ENCODE measurements at regions not wholly inside any gene's neighbourhood (a gene's known extent, or its start where the extent isn't known, plus 50 kb on each side); places are given as distances from the start of the nearest gene placed in this dataset.
"Not testable (repeated sequence)": the region's sequence is repeated elsewhere in the genome, so short reads cannot be mapped to it uniquely, and the experiment has no call there.

- no peak for DNase-seq
Observed at GRCh38 chr3:151675858-151676615, 57.7 kb upstream of the AADACL2 start.

GRCh38 chr3:151673974-151674373 is 59.8 kb upstream of the AADACL2 start:
- no peak for DNase-seq

- DNase-seq = not testable (repeated sequence)
Observed at GRCh38 chr3:151667762-151668161, 66.0 kb upstream of the AADACL2 start.

GRCh38 chr3:151660885-151661284 is 72.8 kb upstream of the AADACL2 start:
- peak in 1 of 2 donors; percentile 33 for DNase-seq

- no peak for DNase-seq
Observed at GRCh38 chr3:151644986-151645385, 88.7 kb upstream of the AADACL2 start.

- no peak for DNase-seq
Observed at GRCh38 chr3:151644020-151644620, 89.6 kb upstream of the AADACL2 start.

GRCh38 chr3:151639418-151639740 is 94.3 kb upstream of the AADACL2 start:
- DNase-seq = peak in 1 of 2 donors; percentile 48

GRCh38 chr3:151638555-151639417 is 94.9 kb upstream of the AADACL2 start:
- peak in 1 of 2 donors; percentile 16 for DNase-seq

- no peak for DNase-seq
Observed at GRCh38 chr3:151635905-151636304, 97.8 kb upstream of the AADACL2 start.

- no peak for DNase-seq
Observed at GRCh38 chr3:151631946-151632345, 101.8 kb upstream of the AADACL2 start.

- peak; percentile 75 to 81 for DNase-seq
Observed at GRCh38 chr3:151630938-151631441, 102.7 kb upstream of the AADACL2 start.

- DNase-seq = no peak
Observed at GRCh38 chr3:151630035-151630434, 103.7 kb upstream of the AADACL2 start.

- no peak for DNase-seq
Observed at GRCh38 chr3:151625586-151625985, 108.1 kb upstream of the AADACL2 start.

GRCh38 chr3:151625086-151625485 is 108.6 kb upstream of the AADACL2 start:
- no peak for DNase-seq

- DNase-seq = no peak
Observed at GRCh38 chr3:151620071-151620470, 113.7 kb upstream of the AADACL2 start.

GRCh38 chr3:151615464-151615863 is 118.3 kb upstream of the AADACL2 start:
- no peak for DNase-seq

- no peak for DNase-seq
Observed at GRCh38 chr3:151612115-151612514, 121.6 kb upstream of the AADACL2 start.

- DNase-seq = no peak
Observed at GRCh38 chr3:151611419-151611818, 122.3 kb upstream of the AADACL2 start.

GRCh38 chr3:151609491-151609890 is 124.2 kb upstream of the AADACL2 start:
- no peak for DNase-seq

GRCh38 chr3:151604891-151605290 is 128.8 kb upstream of the AADACL2 start:
- DNase-seq = peak; percentile 83 to 87

GRCh38 chr3:151600783-151601182 is 132.9 kb upstream of the AADACL2 start:
- no peak for DNase-seq

- DNase-seq = no peak
Observed at GRCh38 chr3:151599103-151599672, 134.5 kb upstream of the AADACL2 start.
